HepG2 (cell line): ENCODE measurements at regions not wholly inside any gene's neighbourhood (a gene's known extent, or its start where the extent isn't known, plus 50 kb on each side); places are given as distances from the start of the nearest gene placed in this dataset.

ENCODE experiments used
- ATAC-seq: fragments of 200-7000 bp; cut with Tn5 transposase; 3 replicates; pipeline ENCODE4 v1.9.1; 2020; ENCODE audit warnings: mild to moderate bottlenecking, moderate library complexity
- BruUV-seq: library from RNA; stranded (reverse); fragments of 400-500 nt; replicated peaks from 2 replicates; lab custom pipeline; 2021; lab: Mats Ljungman, UMichigan
- CTCF ChIA-PET: fragments of 300-600 bp; formaldehyde crosslinking; extraction: SDS; loops from one replicate; lab custom pipeline; 2021; ENCODE audit warnings: low total read pairs, inconsistent platforms, low intra/inter-chr PET ratio; lab: Yijun Ruan, JAX
- POLR2A ChIA-PET: fragments of 350-600 bp; sonication (Branson Sonifier 250); formaldehyde crosslinking; loops from one replicate; lab custom pipeline; 2020; ENCODE audit warnings: antibody characterized with exemption, inconsistent platforms; lab: Yijun Ruan, JAX
- DNase-seq: peaks from one replicate; pipeline ENCODE4 v3.0.0-alpha.2; 2015; ENCODE audit warnings: low spot score
- FAIRE-seq: peaks from 3 replicates; lab custom pipeline; 2011; peaks lifted over from hg19 to GRCh38; lab: Jason Lieb, UNC
- H2AFZ ChIP-seq: one replicate; pipeline ENCODE4 v1.6.1; 2011; ENCODE audit warnings: low read length, inconsistent platforms
- H3K27ac ChIP-seq: fragments of 300-600 bp; 3 replicates; pipeline ENCODE4 v1.8.0; 2011; ENCODE audit warnings: mixed run types, mild to moderate bottlenecking, mixed read lengths, low read length, inconsistent platforms; ENCODE audit not compliant: insufficient read depth; ENCODE audit errors: extremely low read length
- H3K27me3 ChIP-seq, 2 experiments: fragments of 200-600 bp in 1 of 2; 2 replicates in 1 of 2; 3 replicates in 1 of 2; pipeline versions ENCODE4 v1.6.0 to v1.8.0; 2011; ENCODE audit warnings: low read length in 2 of 2, mild to moderate bottlenecking in 2 of 2, moderate library complexity in 2 of 2, inconsistent platforms in 1 of 2; ENCODE audit not compliant: insufficient read depth in 2 of 2, control insufficient read depth in 1 of 2
- H3K36me3 ChIP-seq, 2 experiments: fragments of 200-600 bp in 1 of 2; replicated peaks in 1 of 2; 2 replicates in 1 of 2; 3 replicates in 1 of 2; pipeline versions ENCODE4 v1.5.1 to v1.8.0; 2011; ENCODE audit warnings: low read length in 2 of 2, inconsistent platforms in 1 of 2; ENCODE audit not compliant: insufficient read depth in 2 of 2, control insufficient read depth in 1 of 2
- H3K4me1 ChIP-seq: 2 replicates; pipeline ENCODE4 v1.5.1; 2012; ENCODE audit warnings: low read length, inconsistent platforms; ENCODE audit not compliant: insufficient read depth
- H3K4me2 ChIP-seq: 2 replicates; pipeline ENCODE4 v1.6.0; 2011; ENCODE audit warnings: low read depth, low read length, inconsistent platforms
- H3K4me3 ChIP-seq, 3 experiments: fragments of 200-600 bp in 1 of 3; sonication (generic), shearing (Covaris generic) in 1 of 3; replicated peaks in 1 of 3; 2 replicates each; pipeline ENCODE4 v1.5.1; 2011 to 2016; ENCODE audit warnings: low read length in 3 of 3, inconsistent platforms in 2 of 3, low read depth in 2 of 3, mild to moderate bottlenecking in 2 of 3, control low read depth in 1 of 3, mixed read lengths in 1 of 3; ENCODE audit not compliant: insufficient read depth in 1 of 3
- H3K79me2 ChIP-seq: one replicate; pipeline ENCODE4 v1.6.1; 2011; ENCODE audit warnings: low read length, inconsistent platforms; ENCODE audit not compliant: insufficient read depth
- H3K9ac ChIP-seq: 2 replicates; pipeline ENCODE4 v1.6.0; 2011; ENCODE audit warnings: mild to moderate bottlenecking, low read depth, low read length, inconsistent platforms; ENCODE audit not compliant: insufficient read depth
- H3K9me3 ChIP-seq: 2 replicates; pipeline ENCODE4 v1.5.1; 2012; ENCODE audit warnings: mild to moderate bottlenecking, low read length
- H4K20me1 ChIP-seq: 2 replicates; pipeline ENCODE4 v1.6.0; 2011; ENCODE audit warnings: inconsistent platforms, mild to moderate bottlenecking, low read length, moderate library complexity; ENCODE audit not compliant: insufficient read depth
- AHDC1 ChIP-seq: sonication (generic); formaldehyde crosslinking; IDR thresholded peaks from 2 replicates; pipeline ENCODE4 v1.5.1; 2020; ENCODE audit warnings: mild to moderate bottlenecking, missing genetic modification reagents, borderline replicate concordance
- ATF7-NPFF ChIP-seq: sonication (generic); formaldehyde crosslinking; IDR thresholded peaks from 2 replicates; pipeline ENCODE4 v1.8.1; 2023; ENCODE audit warnings: mild to moderate bottlenecking, low read depth, missing genetic modification reagents, moderate library complexity
- IRF1 ChIP-seq: sonication (generic); formaldehyde crosslinking; IDR thresholded peaks from 2 replicates; pipeline ENCODE4 v1.4.0; 2020; ENCODE audit warnings: low read depth, mild to moderate bottlenecking, missing genetic modification reagents
- RELA ChIP-seq: sonication (generic); formaldehyde crosslinking; IDR thresholded peaks from 2 replicates; pipeline ENCODE4 v1.4.0; 2020; ENCODE audit warnings: missing genetic modification reagents
- SETDB1 ChIP-seq: sonication (generic); formaldehyde crosslinking; IDR thresholded peaks from 2 replicates; pipeline ENCODE4 v1.5.1; 2020; ENCODE audit warnings: missing genetic modification reagents, mild to moderate bottlenecking, borderline replicate concordance
- SIX4 ChIP-seq: sonication (generic); formaldehyde crosslinking; IDR thresholded peaks from 2 replicates; pipeline ENCODE4 v1.4.0; 2020; ENCODE audit warnings: missing genetic modification reagents
- SMAD1 ChIP-seq: sonication (generic); formaldehyde crosslinking; IDR thresholded peaks from 2 replicates; pipeline ENCODE4 v1.4.0; 2020; ENCODE audit warnings: missing genetic modification reagents, low read depth, mild to moderate bottlenecking, borderline replicate concordance
- TCF7L2 ChIP-seq: IDR thresholded peaks from 2 replicates; pipeline ENCODE4 v1.6.1; 2011; ENCODE audit warnings: mild to moderate bottlenecking, low read depth, low read length, moderate library complexity
- ZNF256 ChIP-seq: sonication (generic); formaldehyde crosslinking; conservative IDR thresholded peaks from 2 replicates; pipeline ENCODE4 v1.4.0; 2020; ENCODE audit warnings: missing genetic modification reagents
- ZNF329 ChIP-seq: sonication (generic); formaldehyde crosslinking; IDR thresholded peaks from 2 replicates; pipeline ENCODE4 v1.9.0; 2021; ENCODE audit warnings: low read depth, mild to moderate bottlenecking, missing genetic modification reagents
- ZNF558 ChIP-seq: sonication (generic); formaldehyde crosslinking; IDR thresholded peaks from 2 replicates; pipeline ENCODE4 v1.9.0; 2022; ENCODE audit warnings: mild to moderate bottlenecking, missing genetic modification reagents, borderline replicate concordance
- WGBS: methylation state at CpG from one replicate; pipeline ENCODE4 v1.1.6; 2017; ENCODE audit warnings: low lambda C conversion rate; 5-methylcytosine and 5-hydroxymethylcytosine counted together
- in situ Hi-C: cut with HindIII; loops from 2 replicates; pipeline ENCODE4 v1.10.0; 2017; ENCODE audit warnings: low pct_unique_long_range_greater_than_20kb; ENCODE audit not compliant: extremely low pct_ligation_motif_present
- intact Hi-C: fragments of 100-400 bp; cut with micrococcal nuclease; formaldehyde crosslinking; loops from one replicate; pipeline ENCODE4 v1.10.0; 2022; ENCODE audit not compliant: unreplicated experiment

GRCh38 chr6:971981-972640 is 279.2 kb upstream of the EXOC2 start:
- WGBS: 60% methylated on average over 17 of the region's 17 CpGs
- intact Hi-C loops: no loop called here
- no peak for TF ChIP-seq SMAD1
- in situ Hi-C loops: no loop called here
- Histone ChIP-seq H3K4me1 (no peaks in the 10 kb centered on the region), H4K20me1 (no peaks in the 10 kb centered on the region), H3K9me3 (peaks cover 18% of the 10 kb centered on the region), H3K4me3 (no peak overlapping the region), H3K27me3 (no peaks in the 10 kb centered on the region), H3K9ac (no peak overlapping the region), H2AFZ (no peak overlapping the region), H3K4me2 (no peak overlapping the region), H3K36me3 (no peaks in the 10 kb centered on the region), H3K27ac (no peak overlapping the region), H3K79me2 (no peaks in the 10 kb centered on the region)
- ChIA-PET CTCF (no interaction called here), POLR2A (no interaction called here)
- no peak for DNase-seq
- no peak for ATAC-seq
- no TSS peak for BruUV-seq
- no peak for FAIRE-seq

GRCh38 chr6:968791-969190 is 275.9 kb upstream of the EXOC2 start:
- Histone ChIP-seq H3K9me3 (no peaks in the 10 kb centered on the region), H2AFZ (no peak overlapping the region), H3K36me3 (no peaks in the 10 kb centered on the region), H3K79me2 (no peaks in the 10 kb centered on the region), H3K4me1 (no peaks in the 10 kb centered on the region), H4K20me1 (no peaks in the 10 kb centered on the region), H3K27me3 (peaks cover 2 to 12% of the 10 kb centered on the region in 2 experiments; a peak in 2 of 5 replicates), H3K9ac (no peak overlapping the region), H3K4me3 (no peak overlapping the region), H3K27ac (no peak overlapping the region), H3K4me2 (no peak overlapping the region)
- in situ Hi-C loops: no loop called here
- DNase-seq: no peak
- CTCF ChIA-PET: no interaction called here
- POLR2A ChIA-PET: no interaction called here
- intact Hi-C loops: no loop called here
- no TSS peak for BruUV-seq
- 76% methylated on average over 7 of the region's 7 CpGs for WGBS
- FAIRE-seq: no peak
- no peak for ATAC-seq
- no peak for TF ChIP-seq IRF1 (CRISPR knock-in tag)
- no peak for TF ChIP-seq TCF7L2
- TF ChIP-seq ZNF558: no peak
- no peak for TF ChIP-seq AHDC1 (CRISPR knock-in tag)
- TF ChIP-seq ATF7-NPFF (CRISPR knock-in tag): no peak
- no peak for TF ChIP-seq ZNF256
- TF ChIP-seq RELA (CRISPR knock-in tag): no peak
- TF ChIP-seq SETDB1 (CRISPR knock-in tag): no peak
- TF ChIP-seq SIX4: no peak
- TF ChIP-seq ZNF329 (CRISPR knock-in tag): no peak
